HG03520 (cell line): ENCODE measurements at regions not wholly inside any gene's neighbourhood (a gene's known extent, or its start where the extent isn't known, plus 50 kb on each side); places are given as distances from the start of the nearest gene placed in this dataset.

Experiments
- ATAC-seq: cut with Tn5 transposase; IDR thresholded peaks from one replicate; pipeline ENCODE4 v1.9.1; 2021; ENCODE audit warnings: mild to moderate bottlenecking, moderate library complexity; ENCODE audit not compliant: unreplicated experiment

DNA sequence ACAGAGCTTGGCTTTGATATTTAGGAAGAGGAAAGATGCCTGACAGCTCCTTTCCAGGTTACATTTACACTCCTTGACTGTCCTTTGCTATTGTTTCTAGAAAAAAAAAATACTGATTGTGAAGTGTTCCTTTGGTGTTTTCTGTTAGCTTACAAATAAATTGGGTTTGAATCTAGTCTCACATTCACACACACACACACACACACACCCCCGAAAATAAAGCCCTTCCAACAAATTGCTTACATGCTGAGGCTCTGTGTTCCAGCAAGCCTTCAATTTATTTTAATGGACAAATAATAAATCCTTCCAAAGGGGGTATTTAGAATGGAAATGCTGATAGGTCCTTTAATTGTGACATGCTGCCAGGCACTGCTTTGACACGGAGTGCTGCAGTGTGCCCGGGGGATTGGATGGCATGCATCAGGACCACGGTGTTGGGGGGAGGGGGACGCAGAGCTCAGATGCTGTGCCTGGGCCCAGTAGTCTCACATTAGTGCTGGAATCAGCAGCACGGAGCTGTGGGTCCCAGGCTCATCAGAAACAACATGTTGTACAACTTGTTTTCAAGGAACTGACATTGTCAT is 199.9 kb downstream of the CD83 start:
- no peak for ATAC-seq

DNA sequence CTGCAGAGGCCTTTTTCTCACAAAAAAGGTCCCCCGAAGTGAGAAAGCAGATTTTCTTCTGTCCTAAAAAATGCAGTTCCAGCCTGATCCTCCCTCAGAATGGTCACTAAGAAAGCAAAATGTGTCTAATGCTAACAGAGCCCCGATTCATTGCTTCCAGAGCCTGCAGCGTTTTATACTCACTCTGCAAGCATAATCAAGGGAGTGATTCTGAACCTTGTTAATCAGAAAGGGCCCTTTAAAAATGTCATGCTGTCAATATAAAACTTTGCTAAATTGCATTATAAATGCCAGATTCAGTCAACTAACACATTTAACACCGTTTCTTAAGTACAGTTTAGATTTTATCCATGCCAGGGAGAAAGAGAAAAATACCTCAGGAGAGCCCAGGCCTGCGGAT is 202.8 kb downstream of the CD83 start:
- ATAC-seq = no peak

DNA sequence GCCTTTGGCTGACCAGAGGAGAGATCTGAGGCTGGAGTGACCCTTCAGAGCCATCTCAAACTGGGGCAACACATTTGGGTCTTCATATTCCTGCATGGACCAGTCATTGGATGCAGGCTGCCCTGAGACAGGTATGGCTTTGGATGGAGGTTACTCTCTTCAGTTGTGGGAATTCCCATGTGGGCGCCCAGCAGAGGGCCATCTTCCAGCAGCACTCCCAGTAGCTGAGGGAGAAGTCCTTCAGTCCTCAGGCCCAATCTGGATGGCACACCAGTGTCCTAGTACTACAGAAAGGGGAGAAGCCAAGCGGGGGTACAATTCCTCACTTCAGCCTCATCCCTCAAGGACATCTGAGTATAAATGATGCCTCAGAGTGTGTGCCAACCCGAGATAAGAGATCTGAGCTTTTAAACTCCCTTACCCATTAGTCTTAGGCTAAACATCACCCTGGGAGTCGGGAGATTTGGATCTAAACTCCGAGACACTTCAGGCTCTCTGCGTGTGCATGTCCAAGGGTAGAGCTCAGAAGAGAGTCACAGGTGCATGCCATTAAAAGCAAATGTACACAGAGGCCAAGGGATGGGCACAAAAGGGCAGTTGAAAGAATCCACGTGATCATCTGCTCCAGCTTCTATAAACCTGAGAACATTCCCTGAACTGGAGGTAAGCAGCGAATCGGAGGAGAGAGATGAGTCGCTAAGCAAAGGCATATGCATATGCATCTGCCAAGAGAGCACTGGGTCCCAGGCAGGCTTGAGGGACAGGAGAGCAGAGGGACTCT is 204.6 kb downstream of the CD83 start:
- ATAC-seq = no peak

DNA sequence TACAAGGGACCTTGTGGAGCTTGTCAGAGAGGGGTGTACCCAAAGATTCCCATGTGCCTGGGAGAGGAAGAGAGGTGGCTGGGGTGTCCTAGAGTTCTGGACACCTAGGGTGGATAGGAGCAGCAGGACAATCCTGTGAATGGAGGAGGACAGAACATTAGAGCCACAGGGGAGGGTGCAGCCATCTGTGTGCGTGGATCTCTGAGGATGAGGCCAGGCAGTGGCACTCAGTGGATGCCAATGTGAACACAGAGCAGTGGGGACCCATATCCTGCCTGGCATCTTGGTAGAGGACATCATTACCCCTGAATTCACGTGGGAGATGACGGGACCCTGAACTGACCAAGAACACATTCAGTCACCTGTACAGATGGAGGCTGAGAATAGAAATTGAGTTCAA is 205.3 kb downstream of the CD83 start:
- ATAC-seq = no peak

DNA sequence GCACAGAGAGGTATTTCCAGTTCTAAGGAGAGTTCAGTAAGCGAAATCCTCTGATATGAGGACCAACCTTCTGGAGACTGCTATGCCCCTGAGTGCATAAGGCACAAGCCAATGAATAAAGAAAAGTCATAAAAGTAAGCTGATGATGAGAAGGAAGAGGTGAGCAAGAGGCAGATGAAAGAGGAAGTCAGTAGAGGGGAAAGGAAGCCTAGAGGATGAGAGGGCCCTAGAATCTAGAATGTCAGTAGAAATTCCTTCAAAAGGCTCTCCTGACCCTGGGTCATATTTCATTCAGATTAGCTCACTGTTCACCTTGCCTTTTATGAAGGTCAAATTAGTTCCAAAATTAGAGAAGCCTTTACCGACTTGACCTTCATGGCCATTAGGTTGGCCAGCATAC is 209.2 kb downstream of the CD83 start:
- ATAC-seq = no peak

DNA sequence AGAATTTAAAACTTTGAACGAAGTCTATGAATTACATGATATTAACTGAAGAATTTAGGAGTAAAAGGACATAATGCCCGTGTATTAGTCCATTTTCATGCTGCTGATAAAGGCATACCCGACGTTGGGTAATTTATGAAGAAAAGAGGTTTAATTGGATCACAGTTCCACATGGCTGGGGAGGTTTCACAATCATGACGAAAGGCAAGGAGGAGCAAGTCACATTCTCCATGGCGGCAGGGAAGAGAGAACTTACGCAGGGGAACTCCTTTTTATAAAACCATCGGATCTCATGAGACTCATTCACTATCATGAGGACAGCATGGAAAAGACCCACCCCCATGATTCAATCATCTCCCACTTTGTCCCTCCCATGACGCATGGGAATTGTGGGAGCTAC is 210.6 kb downstream of the CD83 start:
- ATAC-seq = no peak

DNA sequence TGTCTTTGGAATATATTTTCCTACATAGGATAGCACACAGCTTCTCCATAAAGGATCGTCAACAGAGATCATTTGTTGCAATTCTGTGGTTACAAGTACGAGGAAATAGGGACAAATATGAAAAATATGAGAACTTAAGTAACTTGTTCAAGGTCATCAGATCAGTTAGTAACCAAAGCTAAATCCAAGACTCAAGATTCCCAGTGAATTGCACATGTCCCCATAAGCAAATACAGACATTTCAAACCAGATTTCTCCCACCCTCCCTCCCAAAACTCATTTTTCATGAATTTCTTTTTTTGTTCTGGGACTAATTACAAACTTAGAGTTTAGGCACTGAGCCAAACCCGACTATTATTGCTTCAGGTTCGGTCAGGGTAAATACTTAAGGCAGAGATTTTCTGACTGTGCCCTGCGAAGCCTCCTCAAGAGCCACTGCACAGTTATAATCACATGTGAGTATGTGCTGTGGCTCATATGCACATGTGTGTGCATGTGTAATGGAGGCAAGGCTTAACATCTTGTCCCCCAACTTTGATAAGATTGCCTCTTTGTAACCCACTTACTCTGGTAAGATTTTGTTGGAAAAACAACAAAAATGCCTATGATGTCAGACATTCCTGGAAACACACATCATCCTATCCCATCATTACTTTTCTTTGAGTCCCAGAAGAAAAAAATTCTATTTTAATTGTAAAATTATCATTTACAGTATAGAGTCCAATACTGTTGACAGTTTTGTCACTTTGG is 216.2 kb downstream of the CD83 start:
- ATAC-seq = no peak

DNA sequence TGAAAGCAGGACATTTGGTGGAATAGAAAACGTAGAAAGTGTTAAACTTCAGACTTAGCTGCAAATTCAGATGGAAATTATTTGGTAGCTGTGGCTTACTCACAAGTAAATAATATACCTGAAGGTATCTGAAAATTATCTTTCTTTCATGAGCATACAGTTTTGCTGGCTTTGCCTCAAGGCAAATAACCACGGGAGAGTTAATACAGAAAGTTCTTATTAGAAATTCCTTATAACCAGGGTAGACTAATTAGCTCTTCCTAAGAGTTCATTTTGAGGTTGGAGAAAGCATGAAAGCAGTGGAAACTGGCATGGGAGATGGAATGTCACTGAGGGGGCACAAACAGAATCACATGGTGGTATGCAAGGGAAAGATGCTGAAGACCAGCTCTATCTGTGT is 217.5 kb downstream of the CD83 start:
- no peak for ATAC-seq

DNA sequence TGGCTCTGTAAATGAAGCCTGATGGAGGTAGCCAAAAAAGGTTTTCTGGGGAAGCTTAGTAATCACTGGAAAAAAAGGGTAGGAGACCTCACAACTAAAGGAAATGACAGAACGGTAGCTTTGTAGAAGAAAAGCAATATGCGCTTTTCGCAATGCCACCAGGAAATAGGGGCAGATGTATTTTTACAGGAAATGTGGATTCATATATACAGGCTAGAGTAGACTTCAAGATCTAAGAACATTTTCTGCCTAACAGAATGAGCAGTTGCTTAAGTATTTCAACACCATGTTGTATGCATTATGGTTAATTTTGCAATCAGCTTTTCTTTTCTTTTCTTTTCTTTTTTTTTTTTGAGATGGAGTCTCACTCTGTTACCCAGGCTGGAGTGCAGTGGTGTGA is 219.6 kb downstream of the CD83 start:
- no peak for ATAC-seq

DNA sequence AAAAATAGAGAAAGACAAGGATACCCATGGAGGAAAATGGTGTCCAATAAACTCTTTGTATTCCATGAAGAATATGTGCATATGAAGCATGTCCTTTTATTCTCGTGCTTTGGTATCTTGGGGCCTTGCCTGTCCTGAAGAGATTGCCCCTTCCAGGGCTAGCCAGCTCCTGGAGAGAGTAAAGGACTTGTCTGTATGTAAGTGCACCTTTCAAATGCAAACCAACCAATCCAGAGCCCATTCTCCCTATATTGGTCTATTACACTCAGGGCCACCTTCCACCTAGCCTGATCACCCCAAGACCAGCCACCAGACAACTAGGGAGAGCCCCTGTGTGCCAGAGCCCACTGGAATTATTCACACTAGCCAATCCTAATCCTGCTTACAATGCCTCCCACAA is 221.6 kb downstream of the CD83 start:
- no peak for ATAC-seq

DNA sequence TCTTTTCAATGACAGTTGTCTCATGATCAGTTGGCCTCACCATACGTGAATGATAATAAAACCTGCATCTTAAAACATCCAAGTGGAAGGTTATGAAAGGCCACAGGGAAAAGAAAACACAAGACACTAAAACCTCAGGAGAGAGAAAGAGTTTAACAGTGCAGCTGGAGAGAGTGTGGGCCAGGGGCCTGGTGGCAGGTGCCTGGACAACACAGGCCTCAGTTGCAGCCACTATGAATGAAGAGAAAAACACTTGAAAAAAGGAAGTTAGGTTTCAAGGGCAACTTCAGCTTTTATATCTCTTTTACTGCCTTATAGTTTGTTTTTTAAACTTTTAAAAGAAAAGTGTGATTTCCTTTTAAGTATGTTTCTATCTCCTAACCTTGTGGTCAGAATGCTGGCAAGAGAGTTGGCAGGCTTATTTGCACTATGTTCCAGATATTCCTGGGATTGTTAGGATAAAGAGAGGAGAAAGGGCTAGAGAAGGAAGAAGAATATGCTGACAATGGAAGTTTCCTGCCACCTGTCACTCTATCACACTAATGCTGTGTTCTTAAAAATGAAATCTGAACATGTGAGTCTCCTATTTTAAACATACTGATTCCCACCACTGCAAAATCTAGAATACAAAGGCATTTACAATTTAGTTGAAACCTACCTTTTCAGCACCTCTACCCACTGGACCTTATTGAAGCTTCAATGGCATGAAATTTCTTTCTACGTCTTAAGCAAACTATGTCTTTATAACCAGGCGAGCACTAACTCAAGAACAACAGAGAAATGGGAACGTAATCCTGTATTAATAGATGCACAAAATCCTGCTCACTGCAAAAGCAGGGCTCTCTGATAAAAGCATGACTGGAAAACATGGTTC is 222.4 kb downstream of the CD83 start:
- ATAC-seq = no peak

DNA sequence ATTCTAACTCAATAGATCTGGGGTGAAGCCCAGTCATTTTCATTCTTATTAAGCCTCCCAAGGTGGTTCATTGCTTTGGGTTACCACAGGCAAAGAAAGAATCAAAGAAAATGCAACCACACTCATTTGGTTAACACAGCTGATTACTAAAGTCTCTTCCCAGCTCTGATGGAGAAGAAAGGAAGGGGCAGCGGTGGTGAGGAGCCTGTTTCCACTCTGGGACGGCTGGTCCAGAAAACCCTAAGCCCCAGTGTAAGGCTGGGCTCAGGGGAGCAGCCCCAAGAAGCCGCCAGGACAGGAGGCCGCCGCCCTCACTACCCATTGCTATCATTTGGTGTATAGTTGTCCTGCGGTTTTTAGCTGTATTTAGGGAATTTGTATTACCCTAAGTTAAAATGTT is 226.9 kb downstream of the CD83 start:
- ATAC-seq = no peak

DNA sequence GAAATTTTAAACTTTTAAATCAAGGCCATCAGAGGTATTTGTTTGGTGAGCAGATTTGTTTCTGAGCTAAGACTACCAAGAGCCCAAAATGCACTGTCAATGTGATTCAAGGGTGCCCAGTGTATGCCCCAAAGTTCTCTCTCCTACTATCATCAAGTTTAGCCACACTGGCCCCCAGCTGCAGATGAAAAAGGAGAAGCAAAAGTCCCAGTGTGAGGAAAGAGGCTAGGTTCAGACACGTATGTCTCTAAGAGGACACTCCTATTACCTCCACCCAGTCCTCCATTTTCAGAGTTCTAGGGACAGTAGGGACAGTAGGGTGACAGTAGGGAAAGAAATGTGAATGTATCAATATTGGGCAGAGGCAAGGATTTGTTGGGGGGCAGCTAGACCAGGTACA is 230.8 kb downstream of the CD83 start:
- no peak for ATAC-seq

DNA sequence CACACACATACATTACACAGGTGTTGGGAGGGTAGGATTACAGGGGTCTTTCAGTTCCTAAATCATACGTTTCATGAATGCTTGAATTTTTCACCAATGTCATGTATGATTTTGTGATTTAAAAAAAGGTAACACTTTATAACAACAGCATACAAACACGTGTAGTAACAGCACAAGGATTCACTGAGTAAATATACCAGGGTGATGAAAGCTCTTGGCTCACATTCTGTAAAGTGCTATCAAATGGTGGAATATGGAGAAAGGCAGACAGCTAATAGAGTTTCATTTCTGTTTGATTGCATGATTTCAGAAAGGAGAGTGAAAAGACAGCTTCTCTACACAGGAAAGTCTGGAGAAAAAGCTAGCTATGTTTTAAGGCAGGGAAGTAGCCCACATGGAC is 231.9 kb downstream of the CD83 start:
- no peak for ATAC-seq

DNA sequence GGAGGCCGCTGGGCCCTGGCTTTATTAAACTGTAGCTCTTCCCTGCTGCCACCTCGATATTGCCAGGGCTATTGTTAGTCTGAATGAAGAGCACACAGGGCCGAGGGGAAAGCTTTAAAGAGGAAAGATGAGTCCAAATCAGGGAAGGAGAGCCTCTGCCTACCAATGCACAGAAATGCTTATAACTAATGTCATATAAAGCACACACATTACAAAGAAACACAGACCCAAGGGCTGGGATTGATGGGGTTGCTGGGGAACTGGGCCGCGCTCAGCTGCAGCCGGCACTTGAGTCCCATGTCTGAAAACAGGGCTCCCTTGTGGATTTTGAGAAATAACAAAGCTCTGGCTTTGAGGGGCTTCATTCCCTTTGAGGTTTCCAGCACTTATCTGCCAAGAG is 232.6 kb downstream of the CD83 start:
- ATAC-seq = no peak

DNA sequence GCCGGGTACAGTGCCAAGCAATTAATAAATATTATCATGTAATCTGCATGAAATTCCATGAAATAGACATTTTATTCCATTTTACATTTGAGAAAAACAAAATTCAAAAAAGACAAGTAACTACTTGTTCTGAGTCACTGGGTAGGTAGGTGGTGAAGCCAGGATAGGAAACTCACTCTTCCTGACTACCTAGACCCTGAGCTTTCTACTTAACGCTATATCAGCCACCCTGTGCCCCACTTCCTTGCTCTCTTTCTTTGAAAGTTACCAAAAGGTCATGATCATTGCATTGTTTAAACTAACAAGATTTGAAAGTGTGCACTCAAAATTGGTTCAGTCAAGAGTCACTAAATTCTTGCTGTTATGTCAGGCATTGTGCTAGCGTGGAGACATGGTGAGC is 235.7 kb downstream of the CD83 start:
- no peak for ATAC-seq

DNA sequence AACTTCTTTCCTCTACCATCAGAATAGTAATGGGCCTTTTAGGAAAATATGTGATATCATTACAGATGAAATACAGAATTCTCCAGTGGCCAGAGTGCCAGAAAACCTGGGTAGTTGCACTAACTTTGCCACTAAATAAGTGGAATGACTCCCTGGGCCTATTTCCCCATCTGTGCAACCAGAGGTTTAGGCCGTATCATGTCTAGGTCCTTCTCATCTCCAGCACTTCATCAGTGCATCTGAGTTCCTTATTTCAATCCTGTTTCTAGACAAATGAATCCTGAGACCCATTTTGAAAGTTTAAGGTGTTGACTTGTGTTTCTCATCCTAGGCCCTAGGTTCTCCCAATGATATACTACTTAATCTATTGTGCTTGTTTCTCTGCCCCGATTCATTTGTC is 236.2 kb downstream of the CD83 start:
- no peak for ATAC-seq

DNA sequence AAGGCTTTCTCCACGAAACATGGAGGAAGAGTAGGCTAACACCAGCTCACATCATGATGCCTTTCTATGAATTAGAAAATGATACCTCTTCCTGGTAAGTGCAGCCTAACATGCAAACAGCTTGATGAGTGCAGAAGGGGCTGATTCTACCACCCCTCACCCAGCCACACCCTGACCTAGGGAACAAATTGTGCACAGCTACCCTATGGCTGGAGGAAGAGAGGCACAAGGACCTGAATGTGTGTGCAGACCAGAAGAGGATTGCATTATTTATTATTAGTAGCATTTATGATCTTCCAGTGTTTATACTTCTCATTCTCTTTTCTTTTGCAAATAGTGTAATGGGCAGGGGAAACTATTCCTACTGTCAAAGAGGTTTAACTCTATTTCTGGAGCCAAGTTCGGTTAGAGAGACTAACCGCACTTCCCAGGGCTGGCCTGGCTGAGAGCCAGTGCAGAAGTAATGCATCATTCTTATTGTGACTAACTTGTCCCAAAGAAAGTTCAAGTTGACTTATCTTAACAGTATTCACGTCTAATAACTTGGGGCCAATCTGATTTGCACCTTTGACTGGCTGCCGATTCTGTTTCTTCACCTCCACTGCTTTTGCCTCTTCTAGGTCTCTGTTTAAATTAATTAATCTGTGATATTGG is 237.5 kb downstream of the CD83 start:
- ATAC-seq = no peak

DNA sequence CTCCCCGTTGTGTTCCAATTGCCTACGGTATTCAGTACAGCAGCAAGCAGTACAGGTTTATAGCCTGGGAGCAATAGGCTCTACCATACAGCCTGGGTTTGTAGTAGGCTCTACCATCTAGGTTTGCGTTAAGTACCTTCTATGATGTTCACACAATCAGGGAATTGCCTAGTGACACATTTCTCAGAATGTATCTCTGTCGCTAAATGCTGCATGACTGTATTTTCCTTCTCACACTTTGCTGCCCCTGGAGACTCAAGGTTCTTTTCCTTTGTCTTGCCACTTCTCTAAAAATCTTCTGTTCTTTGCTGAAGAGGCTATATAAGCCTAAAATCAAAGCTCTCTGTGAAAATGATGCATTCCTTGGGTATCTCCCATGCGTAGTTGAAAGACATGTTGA is 241.9 kb downstream of the CD83 start:
- no peak for ATAC-seq

DNA sequence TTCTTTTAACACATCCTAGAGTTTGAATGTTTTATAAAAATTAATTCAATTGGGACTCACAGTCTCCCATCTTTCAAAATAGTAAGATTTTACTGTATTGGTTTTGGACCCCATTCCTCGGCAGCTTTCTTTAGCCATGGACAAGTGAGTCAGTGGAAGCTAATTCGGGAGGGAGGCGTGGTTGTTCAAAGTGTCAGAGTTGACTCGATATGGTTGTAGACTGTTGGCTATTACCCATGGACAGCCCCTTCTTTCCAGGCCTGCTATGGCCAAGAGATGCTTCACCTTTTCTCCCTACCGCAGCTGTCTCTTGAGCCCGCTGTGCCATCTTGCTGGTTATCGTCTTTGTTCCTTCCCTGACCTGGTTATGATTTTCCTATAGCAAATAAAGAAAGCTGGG is 243.0 kb downstream of the CD83 start:
- no peak for ATAC-seq

DNA sequence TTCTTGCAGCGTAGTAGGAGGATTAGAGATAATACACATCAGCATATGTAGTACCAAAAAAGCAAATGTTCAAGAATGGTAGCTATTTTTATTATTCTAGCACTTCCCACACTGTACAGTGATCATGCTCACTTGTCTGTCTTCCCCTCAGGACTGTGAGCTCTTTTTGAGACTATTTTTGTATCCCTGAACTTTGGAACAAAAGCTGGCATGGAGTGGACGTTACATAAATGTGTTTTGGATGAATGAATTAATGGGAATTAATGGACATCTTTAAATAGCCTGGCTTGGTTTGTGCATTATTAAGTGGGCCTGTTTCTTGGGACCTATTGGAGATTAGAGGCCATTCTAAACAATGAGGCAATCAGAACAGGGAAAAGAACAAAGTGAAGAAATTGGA is 243.7 kb downstream of the CD83 start:
- no peak for ATAC-seq
